Astrocyte (in vitro differentiated cells and primary cell): ENCODE measurements at regions not wholly inside any gene's neighbourhood (a gene's known extent, or its start where the extent isn't known, plus 50 kb on each side); places are given as distances from the start of the nearest gene placed in this dataset.

ENCODE experiments used
- EZH2 ChIP-seq: IDR thresholded peaks from 2 replicates; pipeline ENCODE4 v1.6.1; 2012; ENCODE audit warnings: mild to moderate bottlenecking, low read length, inconsistent platforms; ENCODE audit not compliant: insufficient read depth
- TF ChIP-seq, protein P1 (sequence below): IDR thresholded peaks from 2 replicates; pipeline ENCODE4 v1.5.1; 2011; ENCODE audit warnings: low read depth, mild to moderate bottlenecking, inconsistent platforms, low read length, moderate library complexity; ENCODE audit not compliant: insufficient read depth

DNA sequence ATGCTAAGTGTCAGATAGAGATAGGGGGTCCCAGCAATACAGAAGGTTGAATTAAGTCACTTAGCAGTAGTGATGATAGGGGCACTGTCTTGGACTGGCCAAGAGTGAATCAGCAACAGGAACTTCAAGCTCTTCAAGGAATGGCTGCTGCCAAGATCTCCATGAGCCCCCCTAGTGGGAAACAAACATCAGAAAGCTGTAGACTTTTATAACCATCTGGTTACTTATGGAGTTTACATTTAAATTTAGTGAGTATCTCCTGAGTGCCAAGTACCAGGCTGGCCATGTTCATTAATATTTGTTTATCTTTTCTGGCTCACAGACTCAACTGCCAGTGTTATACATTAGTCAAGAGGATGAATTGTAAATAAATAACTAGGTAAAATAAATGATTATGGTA is 327.3 kb downstream of the TTLL7 start:
- TF ChIP-seq, protein P1, sequence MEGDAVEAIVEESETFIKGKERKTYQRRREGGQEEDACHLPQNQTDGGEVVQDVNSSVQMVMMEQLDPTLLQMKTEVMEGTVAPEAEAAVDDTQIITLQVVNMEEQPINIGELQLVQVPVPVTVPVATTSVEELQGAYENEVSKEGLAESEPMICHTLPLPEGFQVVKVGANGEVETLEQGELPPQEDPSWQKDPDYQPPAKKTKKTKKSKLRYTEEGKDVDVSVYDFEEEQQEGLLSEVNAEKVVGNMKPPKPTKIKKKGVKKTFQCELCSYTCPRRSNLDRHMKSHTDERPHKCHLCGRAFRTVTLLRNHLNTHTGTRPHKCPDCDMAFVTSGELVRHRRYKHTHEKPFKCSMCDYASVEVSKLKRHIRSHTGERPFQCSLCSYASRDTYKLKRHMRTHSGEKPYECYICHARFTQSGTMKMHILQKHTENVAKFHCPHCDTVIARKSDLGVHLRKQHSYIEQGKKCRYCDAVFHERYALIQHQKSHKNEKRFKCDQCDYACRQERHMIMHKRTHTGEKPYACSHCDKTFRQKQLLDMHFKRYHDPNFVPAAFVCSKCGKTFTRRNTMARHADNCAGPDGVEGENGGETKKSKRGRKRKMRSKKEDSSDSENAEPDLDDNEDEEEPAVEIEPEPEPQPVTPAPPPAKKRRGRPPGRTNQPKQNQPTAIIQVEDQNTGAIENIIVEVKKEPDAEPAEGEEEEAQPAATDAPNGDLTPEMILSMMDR = no peak
- TF ChIP-seq EZH2 = no peak
